ENCODE measurements at regions not wholly inside any gene's neighbourhood (a gene's known extent, or its start where the extent isn't known, plus 50 kb on each side); places are given as distances from the start of the nearest gene placed in this dataset.

GRCh38 chr7:25642849-25643248 is 414.6 kb upstream of the NPVF start:
- no peak for TF ChIP-seq MXI1 (conservative IDR thresholded peaks at IDR 0.05; ENCODE audit: poor library complexity, severe bottlenecking)
- no peak for TF ChIP-seq CTCF (IDR thresholded peaks at IDR 0.05; ENCODE audit: poor library complexity, severe bottlenecking)
- no peak for TF ChIP-seq EP300 (conservative IDR thresholded peaks at IDR 0.05; ENCODE audit: poor library complexity, severe bottlenecking)
- TF ChIP-seq POLR2AphosphoS5 (IDR thresholded peaks at IDR 0.05) = no peak
- TF ChIP-seq EZH2 (IDR thresholded peaks at IDR 0.05; ENCODE audit: borderline replicate concordance, insufficient read depth, low read length, poor library complexity, severe bottlenecking) = no peak
- TF ChIP-seq REST (IDR thresholded peaks at IDR 0.05; ENCODE audit: borderline replicate concordance) = no peak
- TF ChIP-seq SMC3 (conservative IDR thresholded peaks at IDR 0.05; ENCODE audit: poor library complexity) = no peak
- TF ChIP-seq TAF1 (IDR thresholded peaks at IDR 0.05; ENCODE audit: low read depth) = no peak
- TF ChIP-seq RAD21 (conservative IDR thresholded peaks at IDR 0.05) = no peak

Measured in neural cell (in vitro differentiated cells).